ENCODE measurements at regions not wholly inside any gene's neighbourhood (a gene's known extent, or its start where the extent isn't known, plus 50 kb on each side); places are given as distances from the start of the nearest gene placed in this dataset.

DNA sequence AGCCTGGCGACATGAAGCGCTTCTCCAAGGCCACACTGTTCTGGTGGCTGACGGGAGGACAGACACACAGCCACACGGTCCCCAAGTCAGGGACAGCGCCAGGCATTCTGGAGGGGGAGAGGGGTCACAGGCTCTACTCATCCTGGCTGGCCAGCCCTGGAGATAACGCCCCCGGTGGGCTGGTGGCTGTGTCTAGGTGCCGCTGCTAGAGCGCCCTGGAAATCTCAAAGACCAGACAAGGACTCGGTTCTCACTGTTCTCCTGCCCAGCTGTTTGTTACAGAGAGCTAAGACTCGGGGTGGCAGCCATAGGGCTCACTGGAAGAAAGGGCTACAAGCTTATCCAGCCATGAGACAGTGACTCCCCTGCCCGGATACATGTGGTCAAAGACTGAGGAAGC, 72.0 kb downstream of the KCNF1 start:
- TF ChIP-seq POLR2A (IDR thresholded peaks at IDR 0.05; ENCODE audit: low read depth, low read length) (no peak), POLR2AphosphoS5 (IDR thresholded peaks at IDR 0.05; ENCODE audit: low read depth, low read length) (no peak), SPI1 (IDR thresholded peaks at IDR 0.05; ENCODE audit: low read depth, low read length) (no peak)
